Esophagus squamous epithelium (tissue), 5 donors: ENCODE measurements at regions not wholly inside any gene's neighbourhood (a gene's known extent, or its start where the extent isn't known, plus 50 kb on each side); places are given as distances from the start of the nearest gene placed in this dataset.

Source experiments
- DNase-seq: peaks from one replicate; lab custom pipeline; 2025; lab: John Stamatoyannopoulos, UW
- H3K27ac ChIP-seq, 4 donors: fragments of 200-600 bp; sonication (generic); one replicate each; pipeline ENCODE4 v1.5.1; 2016 to 2019; ENCODE audit warnings: mild to moderate bottlenecking in 1 of 4
- H3K27me3 ChIP-seq, 4 donors: fragments of 200-600 bp; sonication (generic); 1 replicate in 3 of 4; 2 replicates in 1 of 4; pipeline versions ENCODE4 v1.5.1 to v1.6.0; 2017 to 2021; ENCODE audit warnings: antibody characterized with exemption in 1 of 4
- H3K36me3 ChIP-seq, 3 donors: fragments of 200-600 bp; sonication (generic); one replicate each; pipeline ENCODE4 v1.5.1; 2016 to 2019
- H3K4me1 ChIP-seq, 3 donors: fragments of 200-600 bp; sonication (generic); one replicate each; pipeline ENCODE4 v1.5.1; 2017 to 2019
- H3K4me3 ChIP-seq, 4 donors: fragments of 200-600 bp; sonication (generic); 1 replicate in 3 of 4; 2 replicates in 1 of 4; pipeline ENCODE4 v1.5.1; 2016 to 2019; ENCODE audit warnings: mild to moderate bottlenecking in 2 of 4, moderate library complexity in 1 of 4
- H3K9me3 ChIP-seq, 3 donors: fragments of 200-600 bp; sonication (generic); one replicate each; pipeline ENCODE4 v1.5.1; 2016 to 2019
- CTCF ChIP-seq, 6 experiments: fragments of 450-650 bp in 4 of 6; fragments of 200-600 bp in 2 of 6; sonication (generic) in 2 of 6; IDR thresholded peaks; one replicate each; pipeline ENCODE4 v1.5.1; 2016 to 2019; ENCODE audit warnings: antibody characterized with exemption in 6 of 6, mild to moderate bottlenecking in 4 of 6, moderate library complexity in 4 of 6
- POLR2A ChIP-seq, 4 donors: fragments of 450-650 bp; IDR thresholded peaks; one replicate each; pipeline ENCODE4 v1.6.1; 2017; ENCODE audit warnings: antibody characterized with exemption in 4 of 4, mild to moderate bottlenecking in 4 of 4, moderate library complexity in 3 of 4
- whole genome bisulfite sequencing, 2 donors: methylation state at CpG; one replicate each; pipeline ENCODE4 v1.1.5; 2018; 5-methylcytosine and 5-hydroxymethylcytosine counted together
- intact Hi-C: fragments of 100-400 bp; cut with DNase I; formaldehyde crosslinking; loops from one replicate; pipeline ENCODE4 v1.15.0; 2022
- small RNA-seq, 4 donors: library from RNA; depleted of rRNA; stranded (forward); fragments of <200 nt; gene quantifications; one replicate each; pipeline ENCODE3, GENCODE V24; 2016
- donor health status: DM: yes; HTN: yes; CAD: no.

- Histone ChIP-seq H3K36me3 (no peaks in the 10 kb centered on the region), H3K4me3 (no peak overlapping the region), H3K27me3 (no peaks in the 10 kb centered on the region), H3K9me3 (no peaks in the 10 kb centered on the region), H3K4me1 (no peaks in the 10 kb centered on the region), H3K27ac (no peak overlapping the region)
- WGBS, 2 donors, result 28% methylated on average over 1 of the region's 1 CpG
- no peak for DNase-seq
- intact Hi-C loops, result no loop called here
- TF ChIP-seq POLR2A (IDR thresholded peaks at IDR 0.05), result no peak
- no peak for TF ChIP-seq CTCF (IDR thresholded peaks at IDR 0.05)
Observed at GRCh38 chr4:44121210-44121609, 327.4 kb downstream of the KCTD8 start.

Small RNAs in the stretch of these regions (small RNA-seq; reads per million reads assigned to genes)
- gene AC098590.2, result 0 reads per million in 4 donors
- gene RN7SL193P, result 0 reads per million in 4 donors
